Brain pericyte (primary cell): ENCODE measurements at regions not wholly inside any gene's neighbourhood (a gene's known extent, or its start where the extent isn't known, plus 50 kb on each side); places are given as distances from the start of the nearest gene placed in this dataset.
"Not testable (repeated sequence)": the region's sequence is repeated elsewhere in the genome, so short reads cannot be mapped to it uniquely, and the experiment has no call there.

Experiments
- DNase-seq: peaks from one replicate; pipeline ENCODE4 v3.0.0-alpha.2; 2012; ENCODE audit warnings: low read depth, low spot score

DNA sequence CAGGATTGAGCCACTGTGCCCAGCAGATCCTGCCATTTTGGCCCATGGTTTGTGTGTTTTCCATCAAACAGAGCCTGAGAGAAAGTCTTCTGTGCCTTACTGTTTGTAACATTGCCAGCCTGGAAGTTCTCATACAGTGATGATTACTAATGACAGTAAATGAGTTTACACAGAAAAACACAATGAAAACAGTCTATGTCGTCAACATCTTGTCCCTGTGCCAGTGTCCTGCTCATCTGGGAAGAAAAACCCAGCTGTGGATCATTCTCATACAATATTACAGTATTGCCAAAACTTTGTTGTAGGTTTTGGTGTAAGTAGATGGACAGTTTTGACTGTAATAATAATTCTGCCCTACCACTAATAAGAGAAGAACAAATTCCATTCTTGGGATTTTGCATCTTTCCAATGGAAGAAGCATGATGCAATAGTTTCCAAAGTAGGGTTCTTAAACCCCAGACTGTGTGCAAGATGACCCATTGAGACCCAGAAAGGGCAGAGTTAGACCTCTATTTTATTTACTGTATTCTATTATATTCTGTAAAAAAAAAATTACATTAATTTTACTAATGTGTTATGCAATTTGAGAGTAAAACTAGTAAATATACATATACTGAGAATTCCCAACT, 135.0 kb upstream of the JARID2 start:
- DNase-seq = no peak

GRCh38 chr6:15111576-15111975, 134.3 kb upstream of the JARID2 start:
- not testable (repeated sequence) for DNase-seq

GRCh38 chr6:15113587-15113986, 132.3 kb upstream of the JARID2 start:
- no peak for DNase-seq

- no peak for DNase-seq
Measured at GRCh38 chr6:15114061-15114460, 131.8 kb upstream of the JARID2 start.

DNA sequence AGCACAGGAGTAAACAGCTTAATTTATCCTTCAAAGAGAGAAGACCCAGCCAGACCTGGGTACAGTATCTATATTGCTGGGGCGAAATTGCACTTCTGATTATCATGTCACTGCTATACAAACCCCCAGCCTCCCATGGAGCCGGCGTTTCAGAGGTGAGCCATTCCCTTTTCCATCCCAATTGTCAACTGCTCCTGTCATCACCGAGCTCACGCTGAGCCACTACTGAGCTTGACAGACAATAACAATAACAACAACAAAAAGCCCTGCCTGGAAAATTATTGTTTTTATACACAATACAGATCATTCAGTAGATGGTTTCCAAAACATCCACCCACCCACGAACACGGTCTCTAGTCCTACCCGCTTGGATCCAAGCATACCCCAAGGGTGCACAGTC, 129.0 kb upstream of the JARID2 start:
- no peak for DNase-seq

DNA sequence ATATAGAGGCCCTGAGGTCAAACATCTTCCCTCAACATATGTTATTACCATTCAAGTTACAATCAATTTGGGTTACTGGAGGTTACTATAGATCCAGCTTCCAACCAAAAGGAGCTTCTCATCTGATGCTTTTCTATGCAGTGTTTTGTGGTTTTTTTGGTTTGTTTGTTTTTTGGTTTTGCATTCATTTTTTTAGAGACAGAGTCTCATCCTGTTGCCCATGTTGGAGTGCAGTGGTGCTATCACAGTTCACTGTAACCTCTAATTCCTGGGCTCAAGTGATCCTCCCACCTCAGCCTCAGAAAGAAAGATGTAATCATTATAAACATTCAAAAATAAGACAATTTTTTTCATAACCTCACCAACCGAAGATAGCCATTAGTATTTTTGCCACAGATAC, 124.4 kb upstream of the JARID2 start:
- DNase-seq = no peak

DNA sequence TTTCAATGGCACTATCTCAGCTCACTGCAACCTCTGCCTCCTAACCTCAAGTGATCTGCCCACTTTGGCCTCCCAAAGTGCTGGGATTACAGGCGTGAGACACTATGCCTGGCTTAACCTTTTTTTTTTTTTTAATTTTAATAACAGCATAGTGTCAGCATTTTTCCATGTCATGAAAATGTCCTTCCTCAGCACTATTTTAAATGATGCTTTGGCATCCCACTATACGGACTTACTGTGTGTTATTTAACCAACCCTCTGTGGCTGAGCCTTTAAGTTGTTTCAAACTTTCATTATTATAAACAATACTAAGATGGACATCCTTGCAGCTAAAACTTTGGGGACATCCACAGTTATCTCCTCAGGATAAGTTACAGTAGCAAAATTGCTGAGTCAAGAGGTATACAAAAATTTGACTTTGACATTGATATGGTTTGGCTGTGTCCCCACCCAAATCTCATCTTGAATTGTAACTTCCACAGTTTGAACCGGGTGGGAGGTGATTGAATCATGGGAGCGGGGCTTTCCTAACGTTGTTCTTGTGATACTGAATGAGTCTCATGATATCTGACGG, 123.8 kb upstream of the JARID2 start:
- no peak for DNase-seq

DNA sequence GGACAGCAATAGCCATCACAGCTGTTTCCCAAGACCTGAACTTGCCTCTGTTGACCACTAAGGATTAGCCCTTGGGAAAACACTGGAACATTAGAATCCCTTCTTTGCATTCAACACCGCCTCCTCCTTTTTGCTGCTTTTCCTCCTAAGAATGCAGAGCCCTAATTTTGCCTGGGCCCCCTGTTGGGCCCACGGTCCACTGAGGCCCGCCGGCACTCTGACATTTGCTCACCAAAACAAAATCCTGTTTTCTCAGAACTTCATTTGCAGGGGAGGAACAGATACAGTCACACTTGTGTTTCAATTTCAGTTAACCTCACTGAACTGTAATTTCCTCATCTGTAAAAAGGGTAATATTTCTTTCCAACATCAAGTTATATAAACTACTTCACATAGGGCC, 116.0 kb upstream of the JARID2 start:
- no peak for DNase-seq

GRCh38 chr6:15131234-15131633, 114.6 kb upstream of the JARID2 start:
- no peak for DNase-seq

DNA sequence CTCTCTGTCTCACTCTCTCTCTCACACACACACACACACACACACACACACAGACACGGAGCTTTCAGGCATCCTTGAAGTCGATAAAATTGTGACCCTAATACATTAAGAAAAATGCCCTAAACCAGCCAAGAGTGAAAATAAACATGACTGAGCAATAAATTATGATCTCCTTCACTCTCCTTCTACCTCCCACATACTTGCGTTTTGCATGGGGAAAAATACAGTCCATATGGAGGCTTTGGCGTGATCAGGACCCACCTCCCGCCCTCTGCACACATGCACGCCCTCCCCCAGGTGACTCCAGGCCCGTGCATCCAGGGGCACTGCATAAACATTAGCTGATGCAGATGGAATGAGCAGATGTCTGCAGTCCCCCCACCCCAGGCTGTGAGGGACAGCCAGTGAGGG, 114.2 kb upstream of the JARID2 start:
- no peak for DNase-seq

DNA sequence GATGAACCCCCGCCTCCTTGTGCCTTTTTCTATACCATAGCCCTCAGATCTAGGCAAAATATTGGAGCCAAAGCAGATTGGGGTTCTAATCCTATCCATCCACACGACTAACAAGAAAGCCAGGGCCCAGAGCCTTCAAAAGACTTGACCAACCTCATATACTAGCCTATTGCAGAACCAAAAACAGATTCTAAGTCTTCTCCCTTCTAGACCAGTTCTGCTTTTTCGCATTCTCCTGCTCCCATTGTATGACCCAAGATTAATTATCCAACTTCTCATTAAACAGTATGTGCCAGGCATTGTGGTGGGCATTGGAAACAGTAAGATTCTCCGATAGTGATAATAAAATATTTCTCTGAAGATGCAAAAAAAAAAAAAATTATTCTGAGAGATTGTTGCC, 113.7 kb upstream of the JARID2 start:
- DNase-seq = no peak

DNA sequence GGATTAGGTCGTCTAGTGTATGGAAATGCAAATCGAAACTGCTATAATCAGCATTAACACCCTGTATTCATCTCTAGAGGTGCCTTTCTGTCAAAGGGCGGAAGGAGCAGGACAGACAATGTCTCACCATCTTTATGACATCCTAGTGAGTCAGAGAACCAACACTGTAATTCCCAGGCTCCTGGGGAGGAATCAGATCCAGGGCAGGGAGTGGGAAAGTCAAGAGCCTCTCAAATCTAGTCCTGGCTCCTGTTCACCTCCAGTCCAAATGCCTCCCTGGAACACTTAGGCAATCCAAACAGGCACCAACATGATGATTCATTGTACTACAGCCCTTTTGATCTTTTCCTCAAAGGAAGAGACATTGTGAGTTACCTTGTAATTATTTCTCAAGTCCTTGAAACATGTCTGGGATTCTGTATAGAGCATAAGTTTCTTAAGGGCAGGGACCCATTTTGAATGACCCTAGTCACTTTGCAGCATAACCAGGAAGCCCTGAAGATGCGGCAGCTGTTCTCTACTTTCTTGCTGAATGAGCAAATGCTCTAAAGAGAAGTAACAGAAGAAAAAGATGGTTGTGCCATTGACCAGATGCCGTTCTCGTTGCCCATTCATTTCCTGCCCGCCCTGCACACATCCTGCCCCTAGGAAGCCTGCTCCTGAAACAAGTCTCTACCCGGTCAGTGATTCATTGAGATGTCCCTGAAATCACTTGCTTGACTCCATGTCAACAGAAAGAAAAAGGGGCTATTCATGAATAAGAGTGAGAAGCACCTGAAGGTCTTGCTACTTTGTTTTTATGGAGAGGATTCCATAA, 112.8 kb upstream of the JARID2 start:
- no peak for DNase-seq

DNA sequence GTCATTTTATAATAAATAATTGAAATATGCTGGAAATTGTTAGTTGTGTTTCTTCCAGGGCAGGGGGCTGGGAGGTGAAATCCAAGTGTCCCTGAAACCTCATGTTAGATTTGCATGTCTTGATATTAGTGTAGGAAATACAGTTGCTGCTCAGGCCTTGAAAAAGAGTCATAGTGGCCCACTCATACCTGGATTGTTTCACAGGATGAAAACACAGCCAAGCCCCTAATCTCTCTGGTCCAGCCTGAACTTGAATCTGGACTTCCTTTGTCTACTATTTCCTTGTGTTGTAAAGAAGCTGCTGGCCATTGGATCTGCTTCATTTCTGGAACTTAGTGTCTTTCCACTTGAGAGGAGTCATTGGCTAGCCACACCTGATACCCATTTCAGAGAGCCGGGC, 108.8 kb upstream of the JARID2 start:
- DNase-seq = no peak

DNA sequence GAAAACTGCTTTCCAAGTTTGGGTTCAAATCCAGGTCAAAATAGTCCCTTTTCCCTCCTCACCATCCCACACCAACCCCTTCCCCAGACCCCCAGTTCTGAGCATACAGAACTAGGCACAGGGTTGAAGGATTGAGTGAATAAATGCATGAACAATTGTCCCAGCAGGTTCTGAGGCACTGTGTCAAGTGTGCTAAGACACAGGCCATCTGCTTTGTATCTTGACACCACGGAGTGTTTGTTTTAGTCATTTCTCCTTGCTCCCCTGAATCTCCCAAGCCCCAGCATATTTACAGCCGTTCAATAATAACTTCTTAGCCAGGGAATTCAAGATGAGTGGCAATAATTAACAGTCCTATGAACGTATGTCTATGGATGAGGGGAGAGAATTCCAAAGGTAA, 102.8 kb upstream of the JARID2 start:
- DNase-seq = no peak

DNA sequence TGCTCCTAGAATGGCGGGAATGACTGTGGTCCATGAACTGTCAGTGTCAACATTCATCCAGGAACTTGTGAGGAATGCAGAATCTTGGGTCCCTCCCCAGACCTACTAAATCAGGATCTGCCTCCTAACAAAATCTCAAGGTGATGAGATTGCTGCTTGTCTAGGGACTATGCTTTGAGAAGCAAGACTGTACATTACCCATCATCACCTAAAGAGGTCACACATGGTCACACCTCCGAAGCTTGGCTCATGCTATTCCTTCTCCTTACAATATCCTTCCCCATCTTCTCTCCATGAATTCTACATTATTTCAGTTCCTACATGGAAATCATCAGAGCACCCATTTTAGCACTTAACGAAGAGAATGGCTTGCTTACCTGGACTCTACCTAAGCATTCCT, 102.3 kb upstream of the JARID2 start:
- DNase-seq = no peak

GRCh38 chr6:15145821-15146220, 100.0 kb upstream of the JARID2 start:
- DNase-seq = no peak

DNA sequence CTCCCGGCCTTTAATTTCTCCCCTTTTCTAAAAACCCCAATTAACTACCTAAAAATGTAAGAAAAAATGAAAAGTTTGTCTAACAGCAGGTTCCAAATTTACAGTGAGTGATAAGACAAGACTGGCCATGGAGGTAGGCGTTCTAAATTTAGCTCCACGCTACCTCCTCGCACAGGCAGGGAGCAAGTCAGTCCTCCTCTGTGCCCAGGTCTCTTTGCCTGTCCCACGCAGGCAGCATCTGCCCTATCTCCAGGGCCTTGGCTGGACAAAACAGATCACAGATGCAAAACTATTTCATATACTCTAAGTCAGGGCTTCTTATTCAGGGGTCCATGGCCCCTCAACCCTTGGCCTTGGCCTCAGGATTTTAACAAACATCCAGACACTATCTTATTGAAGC, 98.0 kb upstream of the JARID2 start:
- no peak for DNase-seq

- DNase-seq = peak; percentile 41
Measured at GRCh38 chr6:15148356-15148946, 97.4 kb upstream of the JARID2 start.

DNA sequence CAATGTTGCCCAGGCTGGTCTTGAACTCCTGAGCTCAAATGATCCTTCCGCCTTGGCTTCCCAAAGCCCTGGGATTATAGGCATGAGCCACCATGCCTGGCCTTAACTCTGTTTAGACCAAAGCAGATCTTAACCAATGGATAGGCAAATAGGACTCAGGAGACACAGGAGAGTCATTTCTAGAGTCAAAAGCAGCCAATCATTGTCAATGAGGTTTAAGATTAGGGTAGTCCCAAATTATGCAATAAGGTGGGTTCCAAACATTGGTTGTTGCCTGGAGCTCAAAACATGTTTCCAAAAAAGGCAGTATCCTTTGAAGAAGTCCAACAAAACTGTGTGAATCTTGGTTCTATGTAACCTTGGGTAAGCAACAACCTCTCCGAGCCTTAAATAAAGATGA, 95.7 kb upstream of the JARID2 start:
- no peak for DNase-seq

- DNase-seq = no peak
Measured at GRCh38 chr6:15152700-15153099, 93.2 kb upstream of the JARID2 start.

- DNase-seq = no peak
Measured at GRCh38 chr6:15153191-15153590, 92.7 kb upstream of the JARID2 start.

- DNase-seq = no peak
Measured at GRCh38 chr6:15157479-15157878, 88.4 kb upstream of the JARID2 start.
